Stimulated activated CD8-positive, alpha-beta memory T cell treated with anti-CD3 and anti-CD28 coated beads, Interleukin-12 subunit alpha, Interleukin-12 subunit beta, amount 100 ng/mL, for 24 hours (primary cell): ENCODE measurements at regions not wholly inside any gene's neighbourhood (a gene's known extent, or its start where the extent isn't known, plus 50 kb on each side); places are given as distances from the start of the nearest gene placed in this dataset.
"Not testable (repeated sequence)": the region's sequence is repeated elsewhere in the genome, so short reads cannot be mapped to it uniquely, and the experiment has no call there.

ENCODE experiments used
- DNase-seq: peaks from one replicate; pipeline ENCODE4 v3.0.0-alpha.2; 2020; ENCODE audit errors: extremely low read depth

GRCh38 chr10:6926971-6927370 lies 346.9 kb upstream of the PRKCQ start:
- no peak for DNase-seq

GRCh38 chr10:6925146-6925545 lies 345.1 kb upstream of the PRKCQ start:
- DNase-seq, result no peak

GRCh38 chr10:6924166-6924565 lies 344.1 kb upstream of the PRKCQ start:
- no peak for DNase-seq

- not testable (repeated sequence) for DNase-seq
These were observed 340.9 kb upstream of the PRKCQ start for GRCh38 chr10:6921026-6921425.

- DNase-seq, result peak; percentile 50
These were observed 340.3 kb upstream of the PRKCQ start for GRCh38 chr10:6920072-6921019.

GRCh38 chr10:6919077-6919476 lies 339.0 kb upstream of the PRKCQ start:
- DNase-seq, result no peak

GRCh38 chr10:6918305-6918704 lies 338.2 kb upstream of the PRKCQ start:
- DNase-seq, result peak; percentile 22

GRCh38 chr10:6917125-6917524 lies 337.0 kb upstream of the PRKCQ start:
- no peak for DNase-seq

GRCh38 chr10:6916601-6917000 lies 336.5 kb upstream of the PRKCQ start:
- no peak for DNase-seq

GRCh38 chr10:6915307-6915706 lies 335.2 kb upstream of the PRKCQ start:
- no peak for DNase-seq

- DNase-seq, result no peak
These were observed 332.9 kb upstream of the PRKCQ start for GRCh38 chr10:6912929-6913328.

- no peak for DNase-seq
These were observed 332.3 kb upstream of the PRKCQ start for GRCh38 chr10:6912424-6912823.

GRCh38 chr10:6912021-6912420 lies 331.9 kb upstream of the PRKCQ start:
- no peak for DNase-seq

GRCh38 chr10:6909905-6910560 lies 330.0 kb upstream of the PRKCQ start:
- DNase-seq, result no peak

GRCh38 chr10:6907877-6908530 lies 327.9 kb upstream of the PRKCQ start:
- DNase-seq, result no peak

GRCh38 chr10:6894405-6894804 lies 314.3 kb upstream of the PRKCQ start:
- DNase-seq, result no peak

- DNase-seq, result no peak
These were observed 312.8 kb upstream of the PRKCQ start for GRCh38 chr10:6892864-6893263.

- no peak for DNase-seq
These were observed 311.8 kb upstream of the PRKCQ start for GRCh38 chr10:6891924-6892323.

- no peak for DNase-seq
These were observed 309.6 kb upstream of the PRKCQ start for GRCh38 chr10:6889718-6890117.

GRCh38 chr10:6888434-6888833 lies 308.4 kb upstream of the PRKCQ start:
- DNase-seq, result no peak

- no peak for DNase-seq
These were observed 305.2 kb upstream of the PRKCQ start for GRCh38 chr10:6885284-6885683.

GRCh38 chr10:6881987-6882386 lies 301.9 kb upstream of the PRKCQ start:
- no peak for DNase-seq
